MM.1S (cell line): ENCODE measurements at regions not wholly inside any gene's neighbourhood (a gene's known extent, or its start where the extent isn't known, plus 50 kb on each side); places are given as distances from the start of the nearest gene placed in this dataset.

ENCODE experiments used
- DNase-seq: peaks from one replicate; pipeline ENCODE4 v3.0.0-alpha.2; 2015
- H2AFZ ChIP-seq: fragments of 300-600 bp; sonication (generic); 2 replicates; pipeline ENCODE4 v1.6.0; 2016; ENCODE audit warnings: antibody characterized with exemption, low read length
- H3F3A ChIP-seq: fragments of 300-600 bp; sonication (generic); 2 replicates; pipeline ENCODE4 v1.6.1; 2016; ENCODE audit warnings: mild to moderate bottlenecking, antibody characterized with exemption, low read length, moderate library complexity, mixed read lengths; ENCODE audit not compliant: insufficient read depth
- H3K27ac ChIP-seq: fragments of 300-600 bp; sonication (generic); 2 replicates; pipeline ENCODE4 v1.5.1; 2016; ENCODE audit warnings: mild to moderate bottlenecking, low read length
- H3K27me3 ChIP-seq: fragments of 300-600 bp; sonication (generic); replicated peaks from 2 replicates; pipeline ENCODE4 v1.6.0; 2016; ENCODE audit warnings: low read length; ENCODE audit not compliant: insufficient read depth
- H3K36me3 ChIP-seq: fragments of 300-600 bp; sonication (generic); replicated peaks from 2 replicates; pipeline ENCODE4 v1.6.1; 2016; ENCODE audit warnings: mild to moderate bottlenecking, low read length, mixed read lengths; ENCODE audit not compliant: insufficient read depth
- H3K4me1 ChIP-seq: fragments of 300-600 bp; sonication (generic); 2 replicates; pipeline ENCODE4 v1.6.1; 2016; ENCODE audit warnings: low read length, mixed read lengths
- H3K4me2 ChIP-seq: fragments of 300-600 bp; sonication (generic); 2 replicates; pipeline ENCODE4 v1.6.0; 2016; ENCODE audit warnings: low read depth, low read length
- H3K4me3 ChIP-seq: fragments of 300-600 bp; sonication (generic); 2 replicates; pipeline ENCODE4 v1.5.1; 2016; ENCODE audit warnings: low read length, mixed read lengths
- H3K79me2 ChIP-seq: fragments of 300-600 bp; sonication (generic); 2 replicates; pipeline ENCODE4 v1.6.1; 2016; ENCODE audit warnings: mixed run types, low read length, mixed read lengths
- H3K9ac ChIP-seq: fragments of 300-600 bp; sonication (generic); 2 replicates; pipeline ENCODE4 v1.6.1; 2016; ENCODE audit warnings: low read length, mixed read lengths
- H3K9me2 ChIP-seq: fragments of 300-600 bp; sonication (generic); replicated peaks from 2 replicates; pipeline ENCODE4 v1.6.1; 2016; ENCODE audit warnings: mild to moderate bottlenecking, low read length, mixed read lengths; ENCODE audit not compliant: insufficient read depth
- H3K9me3 ChIP-seq: fragments of 300-600 bp; sonication (generic); replicated peaks from 2 replicates; pipeline ENCODE4 v1.6.1; 2016; ENCODE audit warnings: mild to moderate bottlenecking, low read length, mixed read lengths; ENCODE audit not compliant: insufficient read depth
- H4K20me1 ChIP-seq: fragments of 300-600 bp; sonication (generic); 2 replicates; pipeline ENCODE4 v1.6.1; 2016; ENCODE audit warnings: mild to moderate bottlenecking, low read length, moderate library complexity, mixed read lengths; ENCODE audit not compliant: insufficient read depth
- CTCF ChIP-seq: fragments of 300-600 bp; sonication (generic); IDR thresholded peaks from 2 replicates; pipeline ENCODE4 v1.5.1; 2016; ENCODE audit warnings: antibody characterized with exemption, low read length, mixed read lengths
- EZH2 ChIP-seq: fragments of 300-600 bp; sonication (generic); optimal IDR thresholded peaks from 2 replicates; pipeline ENCODE3; 2017; ENCODE audit warnings: low read depth, mild to moderate bottlenecking, antibody characterized with exemption, low read length, mixed read lengths
- EZH2phosphoT487 ChIP-seq: fragments of 300-600 bp; sonication (generic); IDR thresholded peaks from 2 replicates; pipeline ENCODE4 v1.6.1; 2018; ENCODE audit warnings: antibody characterized with exemption, low read length

GRCh38 chr2:42893047-42893758 lies 100.8 kb upstream of the HAAO start:
- no peak overlapping the region for H3K9ac ChIP-seq
- H3K9me3 ChIP-seq = no peaks in the 10 kb centered on the region
- H3K27me3 ChIP-seq = no peaks in the 10 kb centered on the region
- H3K36me3 ChIP-seq = no peaks in the 10 kb centered on the region
- TF ChIP-seq EZH2phosphoT487 (no peak), EZH2 (no peak)
- H3K4me3 ChIP-seq = no peak overlapping the region
- no peak overlapping the region for H3K27ac ChIP-seq
- no peak overlapping the region for H3K4me2 ChIP-seq
- DNase-seq = no peak
- H3K79me2 ChIP-seq = no peaks in the 10 kb centered on the region
- no peaks in the 10 kb centered on the region for H3K4me1 ChIP-seq
- H3K9me2 ChIP-seq = no peaks in the 10 kb centered on the region
- no peak overlapping the region for H2AFZ ChIP-seq
- H3F3A ChIP-seq = no peaks in the 10 kb centered on the region
- no peaks in the 10 kb centered on the region for H4K20me1 ChIP-seq

DNA sequence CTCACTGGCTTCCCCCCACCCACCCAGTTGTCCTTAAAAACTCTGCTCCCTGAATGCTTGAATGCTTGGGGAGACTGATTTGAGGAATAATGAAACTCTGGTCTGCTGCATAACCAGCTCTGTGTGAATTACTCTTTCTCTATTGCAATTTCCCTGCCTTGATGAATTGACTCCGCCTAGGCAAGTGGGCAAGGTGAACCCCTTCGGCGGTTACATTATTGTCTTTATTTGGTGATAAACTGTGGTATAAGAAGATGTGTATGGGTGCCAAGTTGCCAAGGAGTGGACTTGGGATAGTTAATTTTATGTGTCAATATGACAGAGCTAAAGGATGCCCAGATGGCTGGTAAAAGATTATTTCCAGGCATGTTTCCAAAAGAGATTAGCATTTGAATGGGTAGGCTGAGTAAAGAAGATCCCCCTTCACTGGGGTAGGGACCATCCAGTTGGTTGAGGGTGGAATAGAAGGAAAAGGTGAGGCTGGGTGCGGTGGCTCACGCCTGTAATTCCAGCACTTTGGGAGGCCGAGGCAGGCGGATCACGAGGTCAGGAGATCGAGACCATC lies 98.5 kb upstream of the HAAO start:
- no peak overlapping the region for H3K9ac ChIP-seq
- H4K20me1 ChIP-seq = no peaks in the 10 kb centered on the region
- H3K9me3 ChIP-seq = no peaks in the 10 kb centered on the region
- no peak overlapping the region for H3K4me3 ChIP-seq
- H3F3A ChIP-seq = no peaks in the 10 kb centered on the region
- H3K4me1 ChIP-seq = no peaks in the 10 kb centered on the region
- H3K79me2 ChIP-seq = no peaks in the 10 kb centered on the region
- H3K27ac ChIP-seq = no peak overlapping the region
- H2AFZ ChIP-seq = no peak overlapping the region
- no peak for DNase-seq
- TF ChIP-seq EZH2phosphoT487 = no peak
- H3K36me3 ChIP-seq = no peaks in the 10 kb centered on the region
- H3K4me2 ChIP-seq = no peak overlapping the region
- H3K27me3 ChIP-seq = no peaks in the 10 kb centered on the region
- no peaks in the 10 kb centered on the region for H3K9me2 ChIP-seq

- no peaks in the 10 kb centered on the region for H4K20me1 ChIP-seq
- TF ChIP-seq EZH2phosphoT487 (no peak), CTCF (no peak), EZH2 (no peak)
- DNase-seq = no peak
- no peaks in the 10 kb centered on the region for H3K9me3 ChIP-seq
- H2AFZ ChIP-seq = no peak overlapping the region
- no peak overlapping the region for H3K4me2 ChIP-seq
- no peak overlapping the region for H3K4me3 ChIP-seq
- H3K9me2 ChIP-seq = no peaks in the 10 kb centered on the region
- no peaks in the 10 kb centered on the region for H3K79me2 ChIP-seq
- no peaks in the 10 kb centered on the region for H3F3A ChIP-seq
- no peak overlapping the region for H3K9ac ChIP-seq
- no peak overlapping the region for H3K27ac ChIP-seq
- no peaks in the 10 kb centered on the region for H3K4me1 ChIP-seq
- no peaks in the 10 kb centered on the region for H3K36me3 ChIP-seq
- H3K27me3 ChIP-seq = no peaks in the 10 kb centered on the region
Observed at GRCh38 chr2:42888321-42889245, 96.2 kb upstream of the HAAO start.

- H3K4me2 ChIP-seq = no peak overlapping the region
Observed at GRCh38 chr2:42886921-42887320, 94.5 kb upstream of the HAAO start.

More at GRCh38 chr2:42886921-42887320, 94.5 kb upstream of the HAAO start:
- Histone ChIP-seq H3K79me2 (no peaks in the 10 kb centered on the region), H3K9ac (no peak overlapping the region), H2AFZ (no peak overlapping the region), H3F3A (no peaks in the 10 kb centered on the region), H4K20me1 (no peaks in the 10 kb centered on the region), H3K9me3 (no peaks in the 10 kb centered on the region), H3K27ac (no peak overlapping the region), H3K27me3 (no peaks in the 10 kb centered on the region), H3K36me3 (no peaks in the 10 kb centered on the region), H3K4me3 (no peak overlapping the region), H3K4me1 (no peaks in the 10 kb centered on the region), H3K9me2 (no peaks in the 10 kb centered on the region)
- no peak for DNase-seq
- no peak for TF ChIP-seq EZH2
- no peak for TF ChIP-seq CTCF
- TF ChIP-seq EZH2phosphoT487 = no peak
